T-helper 1 cell (primary cell): ENCODE measurements at regions not wholly inside any gene's neighbourhood (a gene's known extent, or its start where the extent isn't known, plus 50 kb on each side); places are given as distances from the start of the nearest gene placed in this dataset.

Experiments
- DNase-seq, 5 donors: peaks; one replicate each; pipeline ENCODE4 v3.0.0-alpha.2; 2012 to 2020

- DNase-seq, result no peak
Measured at GRCh38 chr15:93178371-93178770, 89.4 kb upstream of the RGMA start.

GRCh38 chr15:93176065-93176464 lies 87.1 kb upstream of the RGMA start:
- no peak for DNase-seq

GRCh38 chr15:93174836-93175235 lies 85.8 kb upstream of the RGMA start:
- DNase-seq, result no peak

- DNase-seq, result peak in 1 of 5 donors; percentile 40
Measured at GRCh38 chr15:93173369-93173768, 84.4 kb upstream of the RGMA start.

- no peak for DNase-seq
Measured at GRCh38 chr15:93171476-93171875, 82.5 kb upstream of the RGMA start.

GRCh38 chr15:93170329-93170728 lies 81.3 kb upstream of the RGMA start:
- no peak for DNase-seq

- no peak for DNase-seq
Measured at GRCh38 chr15:93168910-93169309, 79.9 kb upstream of the RGMA start.

- no peak for DNase-seq
Measured at GRCh38 chr15:93167291-93167690, 78.3 kb upstream of the RGMA start.

- no peak for DNase-seq
Measured at GRCh38 chr15:93166675-93167074, 77.7 kb upstream of the RGMA start.

GRCh38 chr15:93165734-93166470 lies 76.9 kb upstream of the RGMA start:
- DNase-seq, result no peak

GRCh38 chr15:93164409-93164808 lies 75.4 kb upstream of the RGMA start:
- DNase-seq, result peak in 1 of 5 donors; percentile 66

- DNase-seq, result no peak
Measured at GRCh38 chr15:93162560-93162959, 73.5 kb upstream of the RGMA start.

- no peak for DNase-seq
Measured at GRCh38 chr15:93159930-93160329, 70.9 kb upstream of the RGMA start.

GRCh38 chr15:93158097-93158900 lies 69.3 kb upstream of the RGMA start:
- no peak for DNase-seq

GRCh38 chr15:93154666-93155065 lies 65.7 kb upstream of the RGMA start:
- no peak for DNase-seq

- DNase-seq, result no peak
Measured at GRCh38 chr15:93152951-93153350, 63.9 kb upstream of the RGMA start.

- DNase-seq, result peak in 4 of 5 donors; percentile 3 to 60 (median 21)
Measured at GRCh38 chr15:93152360-93152759, 63.3 kb upstream of the RGMA start.

GRCh38 chr15:93150910-93151881 lies 62.2 kb upstream of the RGMA start:
- DNase-seq, result no peak

- no peak for DNase-seq
Measured at GRCh38 chr15:93146601-93147000, 57.6 kb upstream of the RGMA start.

GRCh38 chr15:93146196-93146595 lies 57.2 kb upstream of the RGMA start:
- no peak for DNase-seq

GRCh38 chr15:93144463-93145236 lies 55.6 kb upstream of the RGMA start:
- no peak for DNase-seq

- DNase-seq, result no peak
Measured at GRCh38 chr15:93143186-93143585, 54.2 kb upstream of the RGMA start.
